ENCODE measurements at regions not wholly inside any gene's neighbourhood (a gene's known extent, or its start where the extent isn't known, plus 50 kb on each side); places are given as distances from the start of the nearest gene placed in this dataset.

DNA sequence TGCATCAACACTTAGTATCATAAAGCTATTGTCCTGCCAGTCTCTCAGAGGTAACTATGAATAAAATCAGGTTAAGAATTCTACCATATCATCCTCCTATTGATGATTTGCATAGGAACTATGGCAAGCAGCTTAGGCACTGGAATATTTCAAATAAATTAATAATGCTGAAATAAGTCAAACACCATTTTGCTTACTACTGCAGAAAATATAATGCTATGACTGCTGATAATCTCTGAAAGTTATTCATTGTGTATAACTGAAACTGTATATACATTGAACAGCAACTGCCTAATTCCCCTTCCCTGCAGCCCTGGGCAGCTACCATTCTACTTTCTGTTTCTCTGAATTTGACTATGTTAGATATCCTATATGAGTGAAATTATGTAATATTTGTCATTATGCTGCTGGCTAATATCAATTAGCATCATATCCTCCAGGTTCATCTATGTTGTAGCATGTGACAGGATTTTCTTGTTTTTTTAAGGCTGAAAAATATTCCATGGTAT is 318.8 kb upstream of the SGCG start:
- no peaks in the 10 kb centered on the region for H4K20me1 ChIP-seq (ENCODE audit: insufficient read depth, low read length)
- H3K27me3 ChIP-seq (ENCODE audit: insufficient read depth, low read length): no peaks in the 10 kb centered on the region
- no peaks in the 10 kb centered on the region for H3K4me1 ChIP-seq (ENCODE audit: insufficient read depth, low read length, severe bottlenecking)
- no peaks in the 10 kb centered on the region for H3K79me2 ChIP-seq (ENCODE audit: insufficient read depth, low read length)
- H3K9me3 ChIP-seq (ENCODE audit: low read length): no peaks in the 10 kb centered on the region
- H3K4me2 ChIP-seq (ENCODE audit: low read length): no peak overlapping the region
- no peaks in the 10 kb centered on the region for H3K36me3 ChIP-seq (ENCODE audit: insufficient read depth, low read length)
- no peaks in the 10 kb centered on the region for H3F3A ChIP-seq (ENCODE audit: insufficient read depth, low read length)
- H3K4me3 ChIP-seq (ENCODE audit: low read depth, low read length, poor library complexity, severe bottlenecking): no peak overlapping the region
- no peak overlapping the region for H2AFZ ChIP-seq (ENCODE audit: low read length)
- H3K9me2 ChIP-seq (ENCODE audit: low read depth, low read length): no peaks in the 10 kb centered on the region
- no peak overlapping the region for H3K27ac ChIP-seq (ENCODE audit: low read depth, low read length, poor library complexity, severe bottlenecking)
- TF ChIP-seq CTCF (IDR thresholded peaks at IDR 0.05; ENCODE audit: low read length) (no peak), EZH2 (IDR thresholded peaks at IDR 0.05; ENCODE audit: borderline replicate concordance, low read length) (no peak)
- H3K9ac ChIP-seq (ENCODE audit: low read length): no peak overlapping the region

DNA sequence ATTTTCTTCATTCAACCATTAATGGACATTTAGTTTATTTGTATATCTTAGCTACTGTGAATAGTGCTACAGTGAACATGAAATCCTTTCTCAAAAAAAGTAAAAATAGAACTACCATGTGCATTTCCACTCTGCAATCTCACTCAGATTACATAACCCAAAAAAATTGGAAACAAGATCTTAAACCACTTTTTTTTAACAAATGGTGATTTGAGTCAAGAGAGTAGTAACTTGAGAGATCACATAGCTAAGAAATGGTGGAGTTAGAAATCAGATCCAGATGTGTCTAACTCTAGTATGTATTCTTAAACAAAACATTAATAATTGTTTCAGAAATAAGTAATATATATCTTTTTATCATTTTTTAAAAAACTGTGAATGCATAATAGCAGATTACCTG is 318.3 kb upstream of the SGCG start:
- H3K9ac ChIP-seq (ENCODE audit: low read length): no peak overlapping the region
- no peak overlapping the region for H3K27ac ChIP-seq (ENCODE audit: low read depth, low read length, poor library complexity, severe bottlenecking)
- no peaks in the 10 kb centered on the region for H3K36me3 ChIP-seq (ENCODE audit: insufficient read depth, low read length)
- no peak overlapping the region for H3K4me2 ChIP-seq (ENCODE audit: low read length)
- TF ChIP-seq EZH2 (IDR thresholded peaks at IDR 0.05; ENCODE audit: borderline replicate concordance, low read length) (no peak), CTCF (IDR thresholded peaks at IDR 0.05; ENCODE audit: low read length) (no peak)
- no peak overlapping the region for H3K4me3 ChIP-seq (ENCODE audit: low read depth, low read length, poor library complexity, severe bottlenecking)
- H3K9me2 ChIP-seq (ENCODE audit: low read depth, low read length): no peaks in the 10 kb centered on the region
- no peaks in the 10 kb centered on the region for H3K27me3 ChIP-seq (ENCODE audit: insufficient read depth, low read length)
- no peaks in the 10 kb centered on the region for H3K9me3 ChIP-seq (ENCODE audit: low read length)
- no peaks in the 10 kb centered on the region for H3F3A ChIP-seq (ENCODE audit: insufficient read depth, low read length)
- no peaks in the 10 kb centered on the region for H4K20me1 ChIP-seq (ENCODE audit: insufficient read depth, low read length)
- H2AFZ ChIP-seq (ENCODE audit: low read length): no peak overlapping the region
- no peaks in the 10 kb centered on the region for H3K4me1 ChIP-seq (ENCODE audit: insufficient read depth, low read length, severe bottlenecking)
- no peaks in the 10 kb centered on the region for H3K79me2 ChIP-seq (ENCODE audit: insufficient read depth, low read length)

- no peaks in the 10 kb centered on the region for H3K9me3 ChIP-seq (ENCODE audit: low read length)
Measured at GRCh38 chr13:22866221-22866620, 314.6 kb upstream of the SGCG start.

More at GRCh38 chr13:22866221-22866620, 314.6 kb upstream of the SGCG start:
- Histone ChIP-seq H3K9ac (ENCODE audit: low read length) (no peak overlapping the region), H3K4me1 (ENCODE audit: insufficient read depth, low read length, severe bottlenecking) (no peaks in the 10 kb centered on the region), H3F3A (ENCODE audit: insufficient read depth, low read length) (no peaks in the 10 kb centered on the region), H3K36me3 (ENCODE audit: insufficient read depth, low read length) (no peaks in the 10 kb centered on the region), H2AFZ (ENCODE audit: low read length) (no peak overlapping the region), H3K79me2 (ENCODE audit: insufficient read depth, low read length) (no peaks in the 10 kb centered on the region), H3K4me2 (ENCODE audit: low read length) (no peak overlapping the region), H4K20me1 (ENCODE audit: insufficient read depth, low read length) (no peaks in the 10 kb centered on the region), H3K4me3 (ENCODE audit: low read depth, low read length, poor library complexity, severe bottlenecking) (no peak overlapping the region), H3K27me3 (ENCODE audit: insufficient read depth, low read length) (no peaks in the 10 kb centered on the region), H3K27ac (ENCODE audit: low read depth, low read length, poor library complexity, severe bottlenecking) (no peak overlapping the region), H3K9me2 (ENCODE audit: low read depth, low read length) (no peaks in the 10 kb centered on the region)
- no peak for TF ChIP-seq CTCF (IDR thresholded peaks at IDR 0.05; ENCODE audit: low read length)
- TF ChIP-seq EZH2 (IDR thresholded peaks at IDR 0.05; ENCODE audit: borderline replicate concordance, low read length): no peak
